ENCODE measurements at regions not wholly inside any gene's neighbourhood (a gene's known extent, or its start where the extent isn't known, plus 50 kb on each side); places are given as distances from the start of the nearest gene placed in this dataset.

- TF ChIP-seq CTCF (conservative IDR thresholded peaks at IDR 0.05) (no peak), EZH2 (IDR thresholded peaks at IDR 0.05; ENCODE audit: low read depth) (no peak)
These were observed 59.5 kb upstream of the KY start for GRCh38 chr3:134710313-134710680.
